ENCODE measurements at regions not wholly inside any gene's neighbourhood (a gene's known extent, or its start where the extent isn't known, plus 50 kb on each side); places are given as distances from the start of the nearest gene placed in this dataset.

- TF ChIP-seq YY1 (IDR thresholded peaks at IDR 0.05) (no peak), REST (IDR thresholded peaks at IDR 0.05) (no peak), JUND (IDR thresholded peaks at IDR 0.05) (no peak), CTCF (IDR thresholded peaks at IDR 0.05; ENCODE audit: low read depth, low read length, missing input control) (no peak), ATF3 (IDR thresholded peaks at IDR 0.05) (no peak), SP1 (IDR thresholded peaks at IDR 0.05) (no peak), FOXA1 (IDR thresholded peaks at IDR 0.05) (no peak), FOXA2 (IDR thresholded peaks at IDR 0.05) (no peak), RXRA (IDR thresholded peaks at IDR 0.05) (no peak), HNF4G (IDR thresholded peaks at IDR 0.05) (no peak), MAX (IDR thresholded peaks at IDR 0.05) (no peak), GABPA (IDR thresholded peaks at IDR 0.05 in 1 of 2, conservative IDR thresholded peaks at IDR 0.05 in 1 of 2) (no peak), TAF1 (conservative IDR thresholded peaks at IDR 0.05) (no peak)
- no peak for DNase-seq (ENCODE audit: low spot score)
- 57% methylated on average over 10 of the region's 10 CpGs for WGBS
- Histone ChIP-seq H3K4me3 (ENCODE audit: low read depth in 1 of 3, low read length in 3 of 3) (no peak overlapping the region), H3K27ac (ENCODE audit: low read depth in 1 of 2, low read length in 2 of 2) (no peak overlapping the region), H3K27me3 (ENCODE audit: control insufficient read depth in 4 of 4, insufficient read depth in 4 of 4, low read length in 3 of 4) (no peaks in the 10 kb centered on the region), H3K9me3 (ENCODE audit: control insufficient read depth in 4 of 4, low read length in 3 of 4) (no peaks in the 10 kb centered on the region), H3K36me3 (ENCODE audit: control insufficient read depth in 4 of 4, insufficient read depth in 3 of 4, low read depth in 1 of 4, low read length in 3 of 4) (no peaks in the 10 kb centered on the region), H3K9ac (ENCODE audit: low read depth in 1 of 2, low read length in 2 of 2) (no peak overlapping the region), H3K4me1 (ENCODE audit: control insufficient read depth in 4 of 4, insufficient read depth in 4 of 4, low read length in 3 of 4) (no peaks in the 10 kb centered on the region)
Observed at GRCh38 chr19:30085394-30085793, 143.4 kb downstream of the URI1 start.

GRCh38 chr19:30086220-30086619 is 144.2 kb downstream of the URI1 start:
- Histone ChIP-seq H3K4me3 (ENCODE audit: low read depth in 1 of 3, low read length in 3 of 3) (no peak overlapping the region), H3K27ac (ENCODE audit: low read depth in 1 of 2, low read length in 2 of 2) (no peak overlapping the region), H3K4me1 (ENCODE audit: control insufficient read depth in 4 of 4, insufficient read depth in 4 of 4, low read length in 3 of 4) (no peaks in the 10 kb centered on the region), H3K9me3 (ENCODE audit: control insufficient read depth in 4 of 4, low read length in 3 of 4) (no peaks in the 10 kb centered on the region), H3K27me3 (ENCODE audit: control insufficient read depth in 4 of 4, insufficient read depth in 4 of 4, low read length in 3 of 4) (no peaks in the 10 kb centered on the region), H3K9ac (ENCODE audit: low read depth in 1 of 2, low read length in 2 of 2) (no peak overlapping the region), H3K36me3 (ENCODE audit: control insufficient read depth in 4 of 4, insufficient read depth in 3 of 4, low read depth in 1 of 4, low read length in 3 of 4) (no peaks in the 10 kb centered on the region)
- 90% methylated on average over 5 of the region's 5 CpGs for WGBS
- DNase-seq (ENCODE audit: low spot score): no peak
- TF ChIP-seq REST (IDR thresholded peaks at IDR 0.05) (no peak), RAD21 (IDR thresholded peaks at IDR 0.05) (no peak), SP1 (IDR thresholded peaks at IDR 0.05) (no peak), JUND (IDR thresholded peaks at IDR 0.05) (no peak), HNF4A (conservative IDR thresholded peaks at IDR 0.05) (no peak), HNF4G (IDR thresholded peaks at IDR 0.05) (no peak), MAX (IDR thresholded peaks at IDR 0.05) (no peak), TAF1 (conservative IDR thresholded peaks at IDR 0.05) (no peak), CTCF (IDR thresholded peaks at IDR 0.05; ENCODE audit: low read depth, low read length, missing input control) (no peak), FOXA2 (IDR thresholded peaks at IDR 0.05) (no peak), NR2F2 (IDR thresholded peaks at IDR 0.05) (no peak), EGR1 (IDR thresholded peaks at IDR 0.05; ENCODE audit: low read depth in 2 of 2) (no peak), GABPA (IDR thresholded peaks at IDR 0.05 in 1 of 2, conservative IDR thresholded peaks at IDR 0.05 in 1 of 2) (no peak), ZBTB33 (IDR thresholded peaks at IDR 0.05) (no peak), FOXA1 (IDR thresholded peaks at IDR 0.05) (no peak), RXRA (IDR thresholded peaks at IDR 0.05) (no peak)

All from liver (tissue), 8 donors.